HL-60/S4 treated with phorbol 12-myristate 13-acetate at 8.2 ng/mL for 4 days and 3 days (cell line): ENCODE measurements at regions not wholly inside any gene's neighbourhood (a gene's known extent, or its start where the extent isn't known, plus 50 kb on each side); places are given as distances from the start of the nearest gene placed in this dataset.

Source experiments
- in situ Hi-C: fragments of 300-500 bp; cut with MboI; formaldehyde crosslinking; loops from 2 replicates; pipeline ENCODE4 v1.15.0; 2022; ENCODE audit warnings: low sequenced_read_pairs

- in situ Hi-C loops = no loop called here
Observed at GRCh38 chr10:118978316-118978997, 51.1 kb upstream of the NANOS1 start.

GRCh38 chr10:118978998-118979350, 50.5 kb upstream of the NANOS1 start:
- in situ Hi-C loops = no loop called here

- in situ Hi-C loops = no loop called here
Observed at GRCh38 chr10:118979661-118980060, 49.9 kb upstream of the NANOS1 start.
